NB4 (cell line): ENCODE measurements at regions not wholly inside any gene's neighbourhood (a gene's known extent, or its start where the extent isn't known, plus 50 kb on each side); places are given as distances from the start of the nearest gene placed in this dataset.

Experiments used
- POLR2A ChIP-seq: IDR thresholded peaks from 2 replicates; pipeline ENCODE4 v1.6.1; 2011; ENCODE audit warnings: mild to moderate bottlenecking; ENCODE audit not compliant: insufficient read length; ENCODE audit errors: extremely low read depth
- TF ChIP-seq, protein P1 (sequence below): IDR thresholded peaks from one replicate; pipeline ENCODE4 v1.5.1; 2012; ENCODE audit warnings: low read depth, low read length

GRCh38 chr5:125180231-125180829 lies 433.9 kb upstream of the ZNF608 start:
- TF ChIP-seq POLR2A: no peak
- TF ChIP-seq, protein P1, sequence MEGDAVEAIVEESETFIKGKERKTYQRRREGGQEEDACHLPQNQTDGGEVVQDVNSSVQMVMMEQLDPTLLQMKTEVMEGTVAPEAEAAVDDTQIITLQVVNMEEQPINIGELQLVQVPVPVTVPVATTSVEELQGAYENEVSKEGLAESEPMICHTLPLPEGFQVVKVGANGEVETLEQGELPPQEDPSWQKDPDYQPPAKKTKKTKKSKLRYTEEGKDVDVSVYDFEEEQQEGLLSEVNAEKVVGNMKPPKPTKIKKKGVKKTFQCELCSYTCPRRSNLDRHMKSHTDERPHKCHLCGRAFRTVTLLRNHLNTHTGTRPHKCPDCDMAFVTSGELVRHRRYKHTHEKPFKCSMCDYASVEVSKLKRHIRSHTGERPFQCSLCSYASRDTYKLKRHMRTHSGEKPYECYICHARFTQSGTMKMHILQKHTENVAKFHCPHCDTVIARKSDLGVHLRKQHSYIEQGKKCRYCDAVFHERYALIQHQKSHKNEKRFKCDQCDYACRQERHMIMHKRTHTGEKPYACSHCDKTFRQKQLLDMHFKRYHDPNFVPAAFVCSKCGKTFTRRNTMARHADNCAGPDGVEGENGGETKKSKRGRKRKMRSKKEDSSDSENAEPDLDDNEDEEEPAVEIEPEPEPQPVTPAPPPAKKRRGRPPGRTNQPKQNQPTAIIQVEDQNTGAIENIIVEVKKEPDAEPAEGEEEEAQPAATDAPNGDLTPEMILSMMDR: no peak
